ENCODE measurements at regions not wholly inside any gene's neighbourhood (a gene's known extent, or its start where the extent isn't known, plus 50 kb on each side); places are given as distances from the start of the nearest gene placed in this dataset.

DNA sequence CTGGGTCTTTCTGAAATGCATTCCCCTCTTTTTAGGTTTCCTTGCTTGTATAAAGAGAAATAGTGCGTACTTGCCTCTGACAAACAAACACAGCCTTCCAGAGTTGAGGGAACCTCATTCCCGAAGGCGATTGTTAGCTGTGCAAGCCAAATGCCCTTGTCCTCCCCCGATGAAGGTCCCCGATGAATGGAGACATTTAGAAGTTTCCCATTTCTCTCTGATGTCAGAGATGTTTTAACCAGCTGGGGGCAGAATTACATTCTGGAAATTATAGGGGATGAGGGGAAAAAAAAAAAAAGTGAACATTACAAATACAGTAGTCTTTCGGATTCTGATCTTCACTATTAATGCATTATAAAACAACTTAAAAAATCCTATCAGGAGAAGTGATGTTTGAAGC lies 366.8 kb downstream of the VRK1 start:
- TF ChIP-seq, protein P1, sequence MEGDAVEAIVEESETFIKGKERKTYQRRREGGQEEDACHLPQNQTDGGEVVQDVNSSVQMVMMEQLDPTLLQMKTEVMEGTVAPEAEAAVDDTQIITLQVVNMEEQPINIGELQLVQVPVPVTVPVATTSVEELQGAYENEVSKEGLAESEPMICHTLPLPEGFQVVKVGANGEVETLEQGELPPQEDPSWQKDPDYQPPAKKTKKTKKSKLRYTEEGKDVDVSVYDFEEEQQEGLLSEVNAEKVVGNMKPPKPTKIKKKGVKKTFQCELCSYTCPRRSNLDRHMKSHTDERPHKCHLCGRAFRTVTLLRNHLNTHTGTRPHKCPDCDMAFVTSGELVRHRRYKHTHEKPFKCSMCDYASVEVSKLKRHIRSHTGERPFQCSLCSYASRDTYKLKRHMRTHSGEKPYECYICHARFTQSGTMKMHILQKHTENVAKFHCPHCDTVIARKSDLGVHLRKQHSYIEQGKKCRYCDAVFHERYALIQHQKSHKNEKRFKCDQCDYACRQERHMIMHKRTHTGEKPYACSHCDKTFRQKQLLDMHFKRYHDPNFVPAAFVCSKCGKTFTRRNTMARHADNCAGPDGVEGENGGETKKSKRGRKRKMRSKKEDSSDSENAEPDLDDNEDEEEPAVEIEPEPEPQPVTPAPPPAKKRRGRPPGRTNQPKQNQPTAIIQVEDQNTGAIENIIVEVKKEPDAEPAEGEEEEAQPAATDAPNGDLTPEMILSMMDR (IDR thresholded peaks at IDR 0.05): no peak
- TF ChIP-seq POLR2A (IDR thresholded peaks at IDR 0.05): no peak
